Trophoblast cell (in vitro differentiated cells and primary cell): ENCODE measurements at regions not wholly inside any gene's neighbourhood (a gene's known extent, or its start where the extent isn't known, plus 50 kb on each side); places are given as distances from the start of the nearest gene placed in this dataset.

ENCODE experiments used
- DNase-seq, 2 donors: peaks; one replicate each; pipeline ENCODE4 v3.0.0-alpha.2; 2016
- H2AFZ ChIP-seq: 2 replicates; pipeline ENCODE4 v1.6.1; 2013; ENCODE audit warnings: low read length, moderate library complexity, mild to moderate bottlenecking; ENCODE audit not compliant: insufficient read depth, poor library complexity
- H2AK5ac ChIP-seq: 2 replicates; pipeline ENCODE4 v1.6.1; 2013; ENCODE audit warnings: mild to moderate bottlenecking, low read length
- H2BK120ac ChIP-seq: 2 replicates; pipeline ENCODE4 v1.6.1; 2013; ENCODE audit warnings: low read length, mild to moderate bottlenecking, moderate library complexity; ENCODE audit not compliant: insufficient read depth, poor library complexity
- H2BK12ac ChIP-seq: 2 replicates; pipeline ENCODE4 v1.6.1; 2013; ENCODE audit warnings: mild to moderate bottlenecking, low read length, moderate library complexity
- H2BK5ac ChIP-seq: 2 replicates; pipeline ENCODE4 v1.6.1; 2013; ENCODE audit warnings: low read length, low read depth, moderate library complexity, mild to moderate bottlenecking; ENCODE audit not compliant: poor library complexity
- H3K14ac ChIP-seq: 2 replicates; pipeline ENCODE4 v1.6.1; 2013; ENCODE audit warnings: mild to moderate bottlenecking, low read length
- H3K18ac ChIP-seq: 2 replicates; pipeline ENCODE4 v1.6.1; 2013; ENCODE audit warnings: mild to moderate bottlenecking, low read length
- H3K23ac ChIP-seq: 2 replicates; pipeline ENCODE4 v1.6.1; 2013; ENCODE audit warnings: low read length
- H3K27ac ChIP-seq: 2 replicates; pipeline ENCODE4 v1.5.1; 2013; ENCODE audit warnings: low read depth, mild to moderate bottlenecking, inconsistent platforms, low read length, moderate library complexity
- H3K27me3 ChIP-seq: 2 replicates; pipeline ENCODE4 v1.6.1; 2013; ENCODE audit warnings: inconsistent platforms, mild to moderate bottlenecking, low read length, moderate library complexity; ENCODE audit not compliant: insufficient read depth
- H3K36me3 ChIP-seq, 2 experiments: 1 replicate in 1 of 2; 2 replicates in 1 of 2; pipeline ENCODE4 v1.6.1; 2013; ENCODE audit warnings: low read length in 2 of 2, mild to moderate bottlenecking in 2 of 2, moderate library complexity in 1 of 2; ENCODE audit not compliant: insufficient read depth in 2 of 2, control insufficient read depth in 1 of 2
- H3K4ac ChIP-seq: 2 replicates; pipeline ENCODE4 v1.6.1; 2013; ENCODE audit warnings: low read depth, mild to moderate bottlenecking, low read length, moderate library complexity
- H3K4me1 ChIP-seq, 2 experiments: 1 replicate in 1 of 2; 2 replicates in 1 of 2; pipeline ENCODE4 v1.6.1; 2013; ENCODE audit warnings: low read length in 2 of 2, mild to moderate bottlenecking in 2 of 2, moderate library complexity in 1 of 2; ENCODE audit not compliant: insufficient read depth in 2 of 2, control insufficient read depth in 1 of 2
- H3K4me2 ChIP-seq: 2 replicates; pipeline ENCODE4 v1.6.1; 2013; ENCODE audit warnings: inconsistent platforms, mild to moderate bottlenecking, low read length, moderate library complexity
- H3K4me3 ChIP-seq: 2 replicates; pipeline ENCODE4 v1.5.1; 2013; ENCODE audit warnings: mild to moderate bottlenecking, low read depth, low read length, inconsistent platforms
- H3K79me1 ChIP-seq: one replicate; pipeline ENCODE4 v1.6.1; 2013; ENCODE audit warnings: low read length
- H3K79me2 ChIP-seq: 2 replicates; pipeline ENCODE4 v1.6.1; 2013; ENCODE audit warnings: low read length, mild to moderate bottlenecking; ENCODE audit not compliant: control insufficient read depth, insufficient read depth, poor library complexity
- H3K9ac ChIP-seq: 2 replicates; pipeline ENCODE4 v1.6.1; 2013; ENCODE audit warnings: mild to moderate bottlenecking, low read length
- H3K9me3 ChIP-seq: 2 replicates; pipeline ENCODE4 v1.6.1; 2013; ENCODE audit warnings: low read depth, mild to moderate bottlenecking, control low read depth, inconsistent platforms, low read length; ENCODE audit not compliant: insufficient read depth
- H4K12ac ChIP-seq: 2 replicates; pipeline ENCODE4 v1.6.1; 2013; ENCODE audit warnings: low read depth, mild to moderate bottlenecking, low read length, moderate library complexity
- H4K8ac ChIP-seq: 2 replicates; pipeline ENCODE4 v1.6.1; 2013; ENCODE audit warnings: low read depth, mild to moderate bottlenecking, low read length, moderate library complexity
- H4K91ac ChIP-seq: one replicate; pipeline ENCODE4 v1.6.1; 2013; ENCODE audit warnings: low read depth, mild to moderate bottlenecking, low read length, moderate library complexity
- WGBS: extraction: QIAGEN DNeasy Blood & Tissue Kit; methylation state at CpG from one replicate; pipeline ENCODE4 v1.1.7; 2013; ENCODE audit warnings: missing lambda C conversion rate; ENCODE audit not compliant: insufficient read length, insufficient coverage; ENCODE audit errors: extremely low coverage; 5-methylcytosine and 5-hydroxymethylcytosine counted together

DNA sequence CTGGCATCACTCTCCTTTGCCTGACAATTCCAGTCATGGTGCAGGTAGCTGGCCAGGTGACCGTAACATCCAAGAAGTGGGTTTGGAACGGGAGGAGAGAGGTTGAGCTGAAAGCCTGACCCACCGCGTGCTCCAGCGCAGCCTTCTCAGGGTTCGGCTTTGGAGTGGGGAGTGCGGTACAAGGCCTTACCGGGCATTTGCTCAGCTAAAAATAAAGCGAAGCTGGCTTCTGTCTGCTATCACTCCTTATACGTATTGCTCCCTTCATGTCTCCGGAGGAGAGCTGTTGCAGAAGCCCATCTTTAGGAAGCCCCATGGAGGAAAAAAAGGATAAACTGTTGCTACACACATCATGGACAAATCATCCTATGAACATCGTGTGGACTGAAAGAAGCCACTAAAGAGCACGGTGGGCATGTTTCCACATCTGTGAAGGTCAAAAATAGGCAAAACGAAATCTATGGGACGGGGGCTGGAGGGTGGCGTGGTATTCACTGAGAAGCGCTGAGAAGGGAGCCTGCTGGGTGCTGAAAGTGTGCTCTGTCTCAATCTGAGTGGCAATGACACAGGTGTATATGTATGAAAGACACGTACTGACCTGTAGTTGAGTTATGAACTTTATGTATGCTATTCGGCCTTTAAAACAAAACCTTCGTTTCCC, 57.2 kb upstream of the TAB2 start:
- H3K36me3 ChIP-seq = no peaks in the 10 kb centered on the region

DNA sequence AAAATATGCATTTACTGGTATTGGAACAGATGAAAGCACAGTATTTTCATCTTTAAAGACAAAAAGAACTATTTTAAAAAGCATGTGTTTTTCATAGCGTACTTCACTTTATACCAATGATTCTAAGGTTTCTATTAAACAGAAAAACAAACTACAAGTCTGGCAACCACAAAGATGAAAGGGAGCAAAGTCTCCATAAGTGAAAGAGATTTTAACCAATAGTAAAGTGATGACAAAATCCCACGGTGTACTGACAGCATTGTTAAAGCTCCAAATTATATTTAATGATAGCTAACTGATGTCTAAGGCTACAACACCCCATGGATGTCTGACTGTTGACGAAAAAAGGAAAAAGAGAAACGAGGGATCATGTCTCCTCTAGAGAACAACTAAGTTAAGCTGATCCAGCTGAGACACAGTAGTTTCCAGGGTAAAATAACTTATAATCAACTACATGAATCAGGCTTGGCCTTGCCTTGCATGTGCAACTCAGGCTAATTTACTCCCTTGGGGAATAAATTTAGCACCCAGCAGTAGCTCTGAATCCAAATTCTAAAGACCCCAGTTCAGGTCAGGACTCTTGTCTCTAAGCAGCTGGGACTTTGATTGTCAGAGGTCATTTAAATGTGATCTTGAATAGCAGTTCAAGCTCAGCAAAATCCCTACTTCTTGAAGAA, 56.0 kb upstream of the TAB2 start:
- no peak overlapping the region for H4K12ac ChIP-seq
- H3K9ac ChIP-seq = no peak overlapping the region
- no peak overlapping the region for H2BK12ac ChIP-seq
- H3K23ac ChIP-seq = no peak overlapping the region
- no peaks in the 10 kb centered on the region for H3K79me2 ChIP-seq
- H3K18ac ChIP-seq = no peak overlapping the region
- H3K27ac ChIP-seq = no peak overlapping the region
- H3K4me1 ChIP-seq = no peaks in the 10 kb centered on the region
- H2AFZ ChIP-seq = no peak overlapping the region
- H3K36me3 ChIP-seq = no peaks in the 10 kb centered on the region
- no peaks in the 10 kb centered on the region for H3K79me1 ChIP-seq
- H2AK5ac ChIP-seq = no peak overlapping the region
- H3K4me2 ChIP-seq = no peak overlapping the region
- H4K91ac ChIP-seq = no peak overlapping the region
- H3K4me3 ChIP-seq = no peak overlapping the region
- H3K14ac ChIP-seq = no peak overlapping the region
- H4K8ac ChIP-seq = no peak overlapping the region
- no peaks in the 10 kb centered on the region for H3K27me3 ChIP-seq
- no peak overlapping the region for H3K4ac ChIP-seq
- WGBS = no CpG with 5 or more reads among the region's 4 CpGs
- H3K9me3 ChIP-seq = no peaks in the 10 kb centered on the region
- H2BK5ac ChIP-seq = no peak overlapping the region
- DNase-seq = no peak
- no peak overlapping the region for H2BK120ac ChIP-seq

More for the DNA sequence above, 57.2 kb upstream of the TAB2 start:
- no peaks in the 10 kb centered on the region for H3K79me2 ChIP-seq
- H3K14ac ChIP-seq = no peak overlapping the region
- H2BK120ac ChIP-seq = no peak overlapping the region
- no peak overlapping the region for H2AK5ac ChIP-seq
- H3K9me3 ChIP-seq = no peaks in the 10 kb centered on the region
- H3K79me1 ChIP-seq = no peaks in the 10 kb centered on the region
- H3K18ac ChIP-seq = no peak overlapping the region
- H3K23ac ChIP-seq = no peak overlapping the region
- H3K4me2 ChIP-seq = no peak overlapping the region
- no peak for DNase-seq
- no peaks in the 10 kb centered on the region for H3K27me3 ChIP-seq
- WGBS = no CpG with 5 or more reads among the region's 20 CpGs
- H2BK5ac ChIP-seq = no peak overlapping the region
- H4K12ac ChIP-seq = no peak overlapping the region
- H3K4me1 ChIP-seq = no peaks in the 10 kb centered on the region
- no peak overlapping the region for H4K8ac ChIP-seq
- H2BK12ac ChIP-seq = no peak overlapping the region
- no peak overlapping the region for H4K91ac ChIP-seq
- H3K4ac ChIP-seq = no peak overlapping the region
- H3K9ac ChIP-seq = no peak overlapping the region
- H3K27ac ChIP-seq = no peak overlapping the region
- H3K4me3 ChIP-seq = no peak overlapping the region
- H2AFZ ChIP-seq = no peak overlapping the region

DNA sequence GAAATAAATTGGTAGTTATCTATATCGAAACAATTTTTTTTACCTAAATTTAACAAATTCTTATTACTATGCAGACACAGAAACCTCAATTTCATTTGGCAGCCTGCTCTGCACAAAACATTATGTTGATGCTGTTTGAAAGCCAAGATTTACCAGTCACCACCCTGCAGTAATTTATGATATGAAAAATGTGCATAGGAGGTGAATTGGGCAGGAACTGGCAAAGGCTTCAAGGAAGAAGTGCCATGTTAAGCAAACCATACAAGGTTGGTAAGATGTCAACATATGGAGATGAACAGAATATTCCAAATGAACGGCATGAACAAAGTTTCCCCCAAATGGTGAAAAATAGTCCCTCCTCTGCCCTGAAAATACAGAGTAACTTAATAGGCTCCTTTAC, 54.2 kb upstream of the TAB2 start:
- Histone ChIP-seq H2BK120ac (no peak overlapping the region), H3K14ac (no peak overlapping the region), H2BK5ac (no peak overlapping the region), H3K4me3 (no peak overlapping the region), H3K23ac (no peak overlapping the region), H4K12ac (no peak overlapping the region), H3K4ac (no peak overlapping the region), H2BK12ac (no peak overlapping the region), H3K4me2 (no peak overlapping the region), H4K8ac (no peak overlapping the region), H4K91ac (no peak overlapping the region), H3K36me3 (no peaks in the 10 kb centered on the region), H3K27ac (no peak overlapping the region), H2AFZ (no peak overlapping the region), H3K79me1 (no peaks in the 10 kb centered on the region), H3K4me1 (no peaks in the 10 kb centered on the region), H3K79me2 (no peaks in the 10 kb centered on the region), H2AK5ac (no peak overlapping the region), H3K9me3 (no peaks in the 10 kb centered on the region), H3K27me3 (no peaks in the 10 kb centered on the region), H3K18ac (no peak overlapping the region), H3K9ac (no peak overlapping the region)
- no peak for DNase-seq
- WGBS = no CpG with 5 or more reads among the region's 2 CpGs

DNA sequence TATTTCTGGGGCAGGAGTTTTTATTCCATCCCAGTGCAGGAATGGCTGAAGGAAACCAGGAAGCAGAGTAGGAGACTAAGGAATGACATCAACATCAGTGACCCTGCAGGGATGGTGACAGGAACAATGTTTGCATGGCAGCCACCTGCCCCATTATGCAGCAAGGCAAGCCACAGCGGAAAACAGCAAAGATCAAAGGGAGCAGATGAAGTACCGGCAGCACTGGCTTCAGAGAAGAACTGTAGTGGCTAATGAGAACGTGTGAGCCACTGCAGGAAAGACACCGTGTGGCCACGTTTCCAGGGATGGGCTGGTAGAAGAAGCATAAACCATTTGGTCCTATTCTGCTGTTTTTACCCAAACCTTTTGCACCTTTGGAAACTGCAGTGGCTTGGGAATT, 52.9 kb upstream of the TAB2 start:
- no CpG with 5 or more reads among the region's 5 CpGs for WGBS
- Histone ChIP-seq H3K14ac (no peak overlapping the region), H3K9me3 (no peaks in the 10 kb centered on the region), H3K27me3 (no peaks in the 10 kb centered on the region), H4K12ac (no peak overlapping the region), H3K4ac (no peak overlapping the region), H3K27ac (no peak overlapping the region), H3K4me3 (no peak overlapping the region), H3K79me1 (no peaks in the 10 kb centered on the region), H4K91ac (no peak overlapping the region), H2BK12ac (no peak overlapping the region), H3K23ac (peak overlapping the region; percentile 14), H2AFZ (no peak overlapping the region), H3K4me2 (no peak overlapping the region), H2AK5ac (no peak overlapping the region), H3K18ac (no peak overlapping the region), H3K4me1 (no peaks in the 10 kb centered on the region), H3K79me2 (no peaks in the 10 kb centered on the region), H2BK5ac (no peak overlapping the region), H4K8ac (no peak overlapping the region), H3K9ac (no peak overlapping the region), H2BK120ac (no peak overlapping the region), H3K36me3 (no peaks in the 10 kb centered on the region)
- DNase-seq = no peak
